Transverse colon (tissue), 4 donors: ENCODE measurements at regions not wholly inside any gene's neighbourhood (a gene's known extent, or its start where the extent isn't known, plus 50 kb on each side); places are given as distances from the start of the nearest gene placed in this dataset.

ENCODE experiments used
- DNase-seq: peaks from one replicate; pipeline ENCODE4 v3.0.0-alpha.2; 2019
- H3K27ac ChIP-seq, 4 donors: fragments of 200-600 bp; sonication (generic); 2 replicates each; pipeline ENCODE4 v1.5.1; 2016 to 2018; ENCODE audit warnings: inconsistent platforms in 4 of 4
- H3K27me3 ChIP-seq: fragments of 200-600 bp; sonication (generic); 2 replicates; pipeline ENCODE4 v1.5.1; 2017; ENCODE audit warnings: inconsistent platforms
- H3K36me3 ChIP-seq, 4 donors: fragments of 200-600 bp; sonication (generic); 2 replicates each; pipeline ENCODE4 v1.5.1; 2017 to 2019; ENCODE audit warnings: inconsistent platforms in 4 of 4
- H3K4me1 ChIP-seq, 4 donors: fragments of 200-600 bp; sonication (generic); 2 replicates each; pipeline ENCODE4 v1.5.1; 2017 to 2020; ENCODE audit warnings: inconsistent platforms in 4 of 4
- H3K4me3 ChIP-seq, 4 donors: fragments of 200-600 bp; sonication (generic); 1 replicate in 1 of 4; 2 replicates in 3 of 4; pipeline versions ENCODE4 v1.5.1 to v1.6.1; 2017 to 2019; ENCODE audit warnings: inconsistent platforms in 4 of 4
- H3K9me3 ChIP-seq, 2 donors: fragments of 200-600 bp; sonication (generic); 2 replicates each; pipeline ENCODE4 v1.5.1; 2017 to 2019; ENCODE audit warnings: inconsistent platforms in 2 of 2
- EP300 ChIP-seq: sonication (generic); formaldehyde crosslinking; IDR thresholded peaks from one replicate; pipeline ENCODE4 v1.6.1; 2017; ENCODE audit warnings: antibody characterized with exemption, low read depth
- POLR2A ChIP-seq: fragments of 450-650 bp; IDR thresholded peaks from one replicate; pipeline ENCODE4 v1.6.1; 2016; ENCODE audit warnings: antibody characterized with exemption, mild to moderate bottlenecking, moderate library complexity
- POLR2AphosphoS5 ChIP-seq, 3 donors: sonication (generic); formaldehyde crosslinking; IDR thresholded peaks; one replicate each; pipeline ENCODE4 v1.6.1; 2016; ENCODE audit warnings: antibody characterized with exemption in 3 of 3
- WGBS, 2 donors: methylation state at CpG; one replicate each; pipeline ENCODE4 v1.1.5; 2018; ENCODE audit warnings: low coverage in 1 of 2; 5-methylcytosine and 5-hydroxymethylcytosine counted together
- in situ Hi-C, 4 donors: fragments of 200-750 bp; cut with MboI; loops; one replicate each; pipeline versions ENCODE4 v1.15.0 to v1.15.1; 2017; ENCODE audit warnings: low sequenced_read_pairs in 3 of 4, low pct_ligation_motif_present in 1 of 4, low pct_unique_long_range_greater_than_20kb in 1 of 4
- intact Hi-C: fragments of 100-400 bp; cut with DNase I; formaldehyde crosslinking; loops from one replicate; pipeline ENCODE4 v1.15.1; 2023; ENCODE audit warnings: low total_unique reads
- TF ChIP-seq, protein P1 (sequence below), 5 experiments: fragments of 200-600 bp in 3 of 5; fragments of 450-650 bp in 2 of 5; sonication (generic) in 3 of 5; IDR thresholded peaks; 1 replicate in 2 of 5; 2 replicates in 3 of 5; pipeline ENCODE4 v1.5.1; 2016 to 2017; ENCODE audit warnings: antibody characterized with exemption in 5 of 5, inconsistent platforms in 3 of 5, mild to moderate bottlenecking in 2 of 5, moderate library complexity in 1 of 5

GRCh38 chr6:21970569-21971300, 326.1 kb downstream of the PRL start:
- no peaks in the 10 kb centered on the region for H3K9me3 ChIP-seq
- TF ChIP-seq, protein P1, sequence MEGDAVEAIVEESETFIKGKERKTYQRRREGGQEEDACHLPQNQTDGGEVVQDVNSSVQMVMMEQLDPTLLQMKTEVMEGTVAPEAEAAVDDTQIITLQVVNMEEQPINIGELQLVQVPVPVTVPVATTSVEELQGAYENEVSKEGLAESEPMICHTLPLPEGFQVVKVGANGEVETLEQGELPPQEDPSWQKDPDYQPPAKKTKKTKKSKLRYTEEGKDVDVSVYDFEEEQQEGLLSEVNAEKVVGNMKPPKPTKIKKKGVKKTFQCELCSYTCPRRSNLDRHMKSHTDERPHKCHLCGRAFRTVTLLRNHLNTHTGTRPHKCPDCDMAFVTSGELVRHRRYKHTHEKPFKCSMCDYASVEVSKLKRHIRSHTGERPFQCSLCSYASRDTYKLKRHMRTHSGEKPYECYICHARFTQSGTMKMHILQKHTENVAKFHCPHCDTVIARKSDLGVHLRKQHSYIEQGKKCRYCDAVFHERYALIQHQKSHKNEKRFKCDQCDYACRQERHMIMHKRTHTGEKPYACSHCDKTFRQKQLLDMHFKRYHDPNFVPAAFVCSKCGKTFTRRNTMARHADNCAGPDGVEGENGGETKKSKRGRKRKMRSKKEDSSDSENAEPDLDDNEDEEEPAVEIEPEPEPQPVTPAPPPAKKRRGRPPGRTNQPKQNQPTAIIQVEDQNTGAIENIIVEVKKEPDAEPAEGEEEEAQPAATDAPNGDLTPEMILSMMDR (IDR thresholded peaks at IDR 0.05) = no peak
- H3K4me3 ChIP-seq = no peak overlapping the region
- DNase-seq = no peak
- H3K4me1 ChIP-seq = peaks cover 0 to 7% (median 0%) of the 10 kb centered on the region in 4 donors
- H3K36me3 ChIP-seq = no peaks in the 10 kb centered on the region
- WGBS, 2 donors = 65 to 66% methylated on average over 4 to 9 of the region's 9 CpGs
- intact Hi-C loops = no loop called here
- no peak overlapping the region for H3K27ac ChIP-seq
- H3K27me3 ChIP-seq = no peaks in the 10 kb centered on the region
- in situ Hi-C loops = no loop called here

DNA sequence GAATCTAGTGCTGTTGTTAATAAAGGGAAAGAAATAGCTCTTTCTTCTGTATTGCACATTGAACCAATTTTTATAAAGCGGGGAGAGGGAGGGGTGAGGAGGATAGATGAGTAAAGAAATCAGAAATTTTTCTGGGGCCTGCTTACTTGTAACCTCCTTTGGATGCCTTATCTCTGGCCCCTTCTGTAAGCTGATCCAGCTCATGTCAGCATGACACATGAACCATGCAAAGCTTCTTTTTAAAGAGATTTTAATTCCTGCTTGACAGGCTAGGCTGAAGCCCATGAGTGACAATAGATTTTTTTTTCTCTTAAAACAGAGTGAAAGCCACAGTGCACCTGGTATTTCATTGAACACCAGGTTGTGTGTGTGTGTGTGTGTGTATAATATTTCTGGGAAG, 325.3 kb downstream of the PRL start:
- Histone ChIP-seq H3K36me3 (no peaks in the 10 kb centered on the region), H3K4me1 (peaks cover 0 to 7% (median 0%) of the 10 kb centered on the region in 4 donors), H3K27me3 (no peaks in the 10 kb centered on the region), H3K4me3 (no peak overlapping the region), H3K9me3 (no peaks in the 10 kb centered on the region), H3K27ac (no peak overlapping the region)
- intact Hi-C loops = no loop called here
- no peak for DNase-seq
- in situ Hi-C loops = no loop called here
- no peak for TF ChIP-seq POLR2AphosphoS5 (IDR thresholded peaks at IDR 0.05)
- TF ChIP-seq, protein P1 (IDR thresholded peaks at IDR 0.05) = no peak
- TF ChIP-seq POLR2A = no peak
- TF ChIP-seq EP300 = no peak
- 93% methylated on average over 1 of the region's 1 CpG; no CpG with 5 or more reads in 1 of the 2 donors for WGBS, 2 donors

GRCh38 chr6:21972516-21972915, 324.3 kb downstream of the PRL start:
- WGBS, 2 donors = 88 to 96% methylated on average over 4 to 5 of the region's 5 CpGs
- Histone ChIP-seq H3K27me3 (no peaks in the 10 kb centered on the region), H3K4me1 (peaks cover 0 to 10% (median 0%) of the 10 kb centered on the region in 4 donors), H3K4me3 (no peak overlapping the region), H3K9me3 (no peaks in the 10 kb centered on the region), H3K36me3 (no peaks in the 10 kb centered on the region), H3K27ac (no peak overlapping the region)
- DNase-seq = no peak
- intact Hi-C loops (no loop called here), in situ Hi-C loops (no loop called here)
- TF ChIP-seq, protein P1 (IDR thresholded peaks at IDR 0.05) = no peak
- TF ChIP-seq EP300 (no peak), POLR2A (no peak), POLR2AphosphoS5 (IDR thresholded peaks at IDR 0.05) (no peak)

DNA sequence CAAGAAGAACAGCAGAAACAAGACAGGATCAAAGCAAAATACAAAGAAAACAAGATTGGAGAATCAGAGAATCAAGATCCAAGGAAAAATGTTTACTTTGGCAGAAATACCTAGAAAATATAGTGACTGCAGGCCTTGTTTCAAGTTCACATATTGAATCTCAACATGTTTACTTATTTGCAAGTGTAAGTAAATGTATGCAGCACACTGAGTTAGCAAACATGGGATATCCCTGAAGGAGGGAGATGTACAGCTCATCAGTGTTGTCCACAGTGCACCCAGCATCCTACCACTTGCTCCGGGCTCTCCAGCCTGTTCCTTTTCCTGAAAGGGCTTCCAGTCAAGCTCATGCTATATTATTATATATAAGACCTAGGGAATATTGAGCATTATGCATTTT, 319.5 kb downstream of the PRL start:
- Histone ChIP-seq H3K4me1 (peaks cover 0 to 2% (median 0%) of the 10 kb centered on the region in 4 donors), H3K27ac (no peak overlapping the region), H3K36me3 (no peaks in the 10 kb centered on the region), H3K4me3 (no peak overlapping the region), H3K9me3 (no peaks in the 10 kb centered on the region), H3K27me3 (no peaks in the 10 kb centered on the region)
- TF ChIP-seq EP300 (no peak), POLR2AphosphoS5 (IDR thresholded peaks at IDR 0.05) (no peak), POLR2A (no peak)
- TF ChIP-seq, protein P1 (IDR thresholded peaks at IDR 0.05) = no peak
- in situ Hi-C loops (no loop called here), intact Hi-C loops (no loop called here)
- no peak for DNase-seq
- WGBS, 2 donors = 80 to 90% methylated on average over 1 of the region's 1 CpG
